Hepatocyte (in vitro differentiated cells): ENCODE measurements at regions not wholly inside any gene's neighbourhood (a gene's known extent, or its start where the extent isn't known, plus 50 kb on each side); places are given as distances from the start of the nearest gene placed in this dataset.

Experiments
- DNase-seq: peaks from one replicate; pipeline ENCODE4 v3.0.0-alpha.2; 2016; ENCODE audit warnings: low spot score
- H2AFZ ChIP-seq: fragments of 200-600 bp; sonication (generic); 2 replicates; pipeline ENCODE4 v1.6.0; 2016; ENCODE audit warnings: antibody characterized with exemption, mild to moderate bottlenecking
- H3K27ac ChIP-seq: fragments of 200-600 bp; sonication (generic); 2 replicates; pipeline ENCODE4 v1.5.1; 2016; ENCODE audit warnings: mild to moderate bottlenecking
- H3K27me3 ChIP-seq: fragments of 200-600 bp; sonication (generic); 2 replicates; pipeline ENCODE4 v1.6.1; 2016
- H3K36me3 ChIP-seq: fragments of 200-600 bp; sonication (generic); replicated peaks from 2 replicates; pipeline ENCODE4 v1.5.1; 2016; ENCODE audit warnings: low read depth; ENCODE audit not compliant: insufficient read depth
- H3K4me1 ChIP-seq: fragments of 200-600 bp; sonication (generic); 2 replicates; pipeline ENCODE4 v1.5.1; 2016; ENCODE audit warnings: mild to moderate bottlenecking, moderate library complexity; ENCODE audit not compliant: insufficient read depth
- H3K4me2 ChIP-seq: fragments of 200-600 bp; sonication (generic); 2 replicates; pipeline ENCODE4 v1.6.0; 2016
- H3K4me3 ChIP-seq: fragments of 200-600 bp; sonication (generic); 2 replicates; pipeline ENCODE4 v1.5.1; 2016; ENCODE audit warnings: mild to moderate bottlenecking
- H3K79me2 ChIP-seq: fragments of 200-600 bp; sonication (generic); 2 replicates; pipeline ENCODE4 v1.6.0; 2017; ENCODE audit warnings: mild to moderate bottlenecking
- H3K9me2 ChIP-seq: fragments of 200-600 bp; sonication (generic); replicated peaks from 2 replicates; pipeline ENCODE4 v1.6.0; 2017; ENCODE audit warnings: mild to moderate bottlenecking; ENCODE audit not compliant: insufficient read depth
- H3K9me3 ChIP-seq: fragments of 200-600 bp; sonication (generic); 2 replicates; pipeline ENCODE4 v1.5.1; 2016; ENCODE audit warnings: low read depth, mild to moderate bottlenecking
- H4K20me1 ChIP-seq: fragments of 200-600 bp; sonication (generic); 2 replicates; pipeline ENCODE4 v1.6.0; 2016; ENCODE audit warnings: mild to moderate bottlenecking; ENCODE audit not compliant: insufficient read depth, poor library complexity, severe bottlenecking
- EZH2 ChIP-seq: fragments of 200-600 bp; sonication (generic); IDR thresholded peaks from 2 replicates; pipeline ENCODE4 v1.6.1; 2016; ENCODE audit warnings: antibody characterized with exemption, mild to moderate bottlenecking, borderline replicate concordance
- EZH2phosphoT487 ChIP-seq: fragments of 200-600 bp; sonication (generic); IDR thresholded peaks from one replicate; pipeline ENCODE4 v1.6.1; 2018; ENCODE audit warnings: antibody characterized with exemption, mild to moderate bottlenecking, low read depth, moderate library complexity; ENCODE audit not compliant: unreplicated experiment, severe bottlenecking
- WGBS: methylation state at CpG from one replicate; pipeline ENCODE4 v1.1.6; 2016; ENCODE audit warnings: low lambda C conversion rate; ENCODE audit errors: missing lambda C conversion rate; 5-methylcytosine and 5-hydroxymethylcytosine counted together
- TF ChIP-seq, protein P1 (sequence below): fragments of 200-600 bp; sonication (generic); IDR thresholded peaks from 2 replicates; pipeline ENCODE4 v1.5.1; 2016; ENCODE audit warnings: antibody characterized with exemption, mild to moderate bottlenecking; ENCODE audit not compliant: poor library complexity

DNA sequence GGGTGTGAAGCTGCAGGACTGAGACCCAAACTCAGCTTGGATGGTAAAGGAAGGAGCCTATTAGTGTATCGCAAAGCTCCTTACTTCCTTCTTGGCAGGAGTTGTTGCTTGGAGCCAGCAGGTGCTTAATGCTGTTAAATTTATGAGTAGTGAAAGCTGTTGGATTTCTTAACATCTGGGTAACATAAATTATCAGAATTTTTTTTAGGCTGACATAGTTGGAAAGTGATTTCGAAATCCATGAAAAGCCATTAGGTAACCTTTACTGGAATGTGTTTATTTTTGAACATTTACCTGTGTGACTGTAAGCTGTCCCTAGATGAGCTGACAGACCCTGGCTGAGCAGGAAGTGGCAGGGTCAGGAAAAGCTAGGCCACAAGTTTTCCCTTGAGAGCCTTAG, 470.4 kb upstream of the SLC35B3 start:
- 62% methylated on average over 2 of the region's 2 CpGs for WGBS
- Histone ChIP-seq H2AFZ (no peak overlapping the region), H3K4me1 (no peaks in the 10 kb centered on the region), H3K4me3 (no peak overlapping the region), H3K79me2 (no peaks in the 10 kb centered on the region), H3K27ac (no peak overlapping the region), H4K20me1 (no peaks in the 10 kb centered on the region), H3K27me3 (no peaks in the 10 kb centered on the region), H3K9me2 (no peaks in the 10 kb centered on the region), H3K36me3 (no peaks in the 10 kb centered on the region), H3K4me2 (no peak overlapping the region), H3K9me3 (no peaks in the 10 kb centered on the region)
- no peak for DNase-seq
- TF ChIP-seq EZH2 (no peak), EZH2phosphoT487 (no peak)
- TF ChIP-seq, protein P1, sequence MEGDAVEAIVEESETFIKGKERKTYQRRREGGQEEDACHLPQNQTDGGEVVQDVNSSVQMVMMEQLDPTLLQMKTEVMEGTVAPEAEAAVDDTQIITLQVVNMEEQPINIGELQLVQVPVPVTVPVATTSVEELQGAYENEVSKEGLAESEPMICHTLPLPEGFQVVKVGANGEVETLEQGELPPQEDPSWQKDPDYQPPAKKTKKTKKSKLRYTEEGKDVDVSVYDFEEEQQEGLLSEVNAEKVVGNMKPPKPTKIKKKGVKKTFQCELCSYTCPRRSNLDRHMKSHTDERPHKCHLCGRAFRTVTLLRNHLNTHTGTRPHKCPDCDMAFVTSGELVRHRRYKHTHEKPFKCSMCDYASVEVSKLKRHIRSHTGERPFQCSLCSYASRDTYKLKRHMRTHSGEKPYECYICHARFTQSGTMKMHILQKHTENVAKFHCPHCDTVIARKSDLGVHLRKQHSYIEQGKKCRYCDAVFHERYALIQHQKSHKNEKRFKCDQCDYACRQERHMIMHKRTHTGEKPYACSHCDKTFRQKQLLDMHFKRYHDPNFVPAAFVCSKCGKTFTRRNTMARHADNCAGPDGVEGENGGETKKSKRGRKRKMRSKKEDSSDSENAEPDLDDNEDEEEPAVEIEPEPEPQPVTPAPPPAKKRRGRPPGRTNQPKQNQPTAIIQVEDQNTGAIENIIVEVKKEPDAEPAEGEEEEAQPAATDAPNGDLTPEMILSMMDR: no peak

DNA sequence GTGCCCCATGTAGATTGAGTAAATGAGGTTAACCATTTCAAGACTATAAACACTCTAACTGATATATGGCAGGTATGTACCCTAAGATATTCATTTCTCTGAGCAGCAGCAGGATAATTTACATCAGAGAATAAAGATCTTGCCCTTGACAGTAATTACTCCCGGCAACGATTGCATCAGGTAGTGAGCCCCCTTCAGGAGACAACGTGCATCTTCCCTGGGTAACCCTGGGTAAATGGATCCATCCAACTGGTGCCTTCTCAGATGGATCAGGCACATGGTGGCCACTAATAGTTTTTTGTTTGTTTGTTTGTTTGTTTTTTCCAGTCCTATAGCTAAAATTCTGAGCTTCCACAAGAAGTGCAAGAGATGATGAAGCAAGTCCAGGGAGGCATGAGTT, 469.4 kb upstream of the SLC35B3 start:
- Histone ChIP-seq H3K27me3 (no peaks in the 10 kb centered on the region), H2AFZ (no peak overlapping the region), H3K4me1 (no peaks in the 10 kb centered on the region), H3K9me2 (no peaks in the 10 kb centered on the region), H3K79me2 (no peaks in the 10 kb centered on the region), H3K36me3 (no peaks in the 10 kb centered on the region), H3K27ac (no peak overlapping the region), H3K4me2 (no peak overlapping the region), H3K9me3 (no peaks in the 10 kb centered on the region), H4K20me1 (no peaks in the 10 kb centered on the region), H3K4me3 (no peak overlapping the region)
- 40% methylated on average over 3 of the region's 3 CpGs for WGBS
- TF ChIP-seq EZH2 (no peak), EZH2phosphoT487 (no peak)
- TF ChIP-seq, protein P1: no peak
- no peak for DNase-seq

DNA sequence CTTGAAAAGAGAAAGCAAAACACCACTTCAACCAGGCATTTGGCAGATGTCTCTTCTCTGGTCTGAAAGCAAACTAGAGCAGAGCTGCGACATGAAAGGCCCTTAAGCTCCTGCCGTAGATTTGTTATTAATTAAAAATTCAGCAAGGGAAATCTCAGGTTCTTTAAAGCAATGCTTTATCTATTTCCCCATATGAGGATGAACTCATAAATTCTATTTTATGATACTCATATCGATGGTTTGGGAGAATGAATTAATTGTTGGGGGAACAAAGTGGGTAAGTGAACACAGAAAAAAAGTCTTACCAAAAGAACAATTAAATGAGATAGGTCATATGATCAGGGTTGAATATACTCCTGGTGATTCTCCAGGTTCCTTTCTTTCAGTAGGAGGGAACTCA, 464.7 kb upstream of the SLC35B3 start:
- Histone ChIP-seq H3K27me3 (no peaks in the 10 kb centered on the region), H4K20me1 (no peaks in the 10 kb centered on the region), H2AFZ (no peak overlapping the region), H3K4me1 (no peaks in the 10 kb centered on the region), H3K79me2 (no peaks in the 10 kb centered on the region), H3K27ac (no peak overlapping the region), H3K36me3 (no peaks in the 10 kb centered on the region), H3K9me3 (no peaks in the 10 kb centered on the region), H3K9me2 (no peaks in the 10 kb centered on the region), H3K4me3 (no peak overlapping the region), H3K4me2 (no peak overlapping the region)
- DNase-seq: no peak
- TF ChIP-seq EZH2phosphoT487: no peak
- no peak for TF ChIP-seq EZH2
- TF ChIP-seq, protein P1: no peak
- 85% methylated on average over 3 of the region's 3 CpGs for WGBS

DNA sequence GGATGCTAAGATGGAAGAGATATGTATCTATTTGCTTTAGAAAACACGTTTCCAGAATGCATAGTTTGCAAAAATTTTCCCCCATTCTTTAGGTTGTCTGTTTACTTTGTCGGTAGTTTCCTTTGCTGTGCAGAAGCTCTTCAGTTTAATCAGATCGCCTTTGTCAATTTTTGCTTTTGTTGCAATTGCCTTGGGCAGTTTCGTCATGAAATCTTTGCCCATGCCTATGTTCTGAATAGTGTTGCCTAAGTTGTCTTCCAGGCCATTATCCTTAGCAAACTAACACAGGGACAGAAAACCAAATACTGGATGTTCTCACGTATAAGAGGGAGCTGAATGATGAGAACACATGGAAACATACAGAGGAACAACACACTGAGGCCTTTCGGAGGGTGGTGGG, 454.2 kb upstream of the SLC35B3 start:
- no peak for DNase-seq
- Histone ChIP-seq H3K4me3 (no peak overlapping the region), H3K36me3 (no peaks in the 10 kb centered on the region), H3K4me2 (no peak overlapping the region), H4K20me1 (no peaks in the 10 kb centered on the region), H3K27me3 (no peaks in the 10 kb centered on the region), H3K79me2 (no peaks in the 10 kb centered on the region), H2AFZ (no peak overlapping the region), H3K27ac (no peak overlapping the region), H3K4me1 (no peaks in the 10 kb centered on the region), H3K9me2 (no peaks in the 10 kb centered on the region), H3K9me3 (no peaks in the 10 kb centered on the region)
- TF ChIP-seq EZH2: no peak
- no peak for TF ChIP-seq EZH2phosphoT487
- TF ChIP-seq, protein P1: no peak
- WGBS: 63% methylated on average over 6 of the region's 6 CpGs
